Activated CD8-positive, alpha-beta T cell treated with anti-CD3 and anti-CD28 coated beads for 36 hours (primary cell): ENCODE measurements at regions not wholly inside any gene's neighbourhood (a gene's known extent, or its start where the extent isn't known, plus 50 kb on each side); places are given as distances from the start of the nearest gene placed in this dataset.

Experiments used
- ATAC-seq: fragments of 200-7000 bp; cut with Tn5 transposase; one replicate; pipeline ENCODE4 v1.10.0; 2021; ENCODE audit warnings: mild to moderate bottlenecking, moderate library complexity
- CTCF ChIA-PET: fragments of 350-600 bp; sonication (Branson Sonifier 250); formaldehyde crosslinking; loops from one replicate; lab custom pipeline; 2021; ENCODE audit warnings: antibody characterized with exemption; lab: Charles Lee
- POLR2A ChIA-PET: fragments of 350-600 bp; sonication (Branson Sonifier 250); formaldehyde crosslinking; loops from one replicate; lab custom pipeline; 2021; ENCODE audit warnings: antibody characterized with exemption; lab: Charles Lee
- DNase-seq: peaks from one replicate; pipeline ENCODE4 v3.0.0-alpha.2; 2020
- H3K27ac Mint-ChIP-seq: one replicate; pipeline ENCODE4 v1.8.0; 2021; ENCODE audit warnings: mild to moderate bottlenecking, mixed read lengths
- H3K27me3 Mint-ChIP-seq: one replicate; pipeline ENCODE4 v1.8.0; 2021; ENCODE audit warnings: mixed read lengths
- H3K36me3 Mint-ChIP-seq: one replicate; pipeline ENCODE4 v1.8.0; 2021; ENCODE audit warnings: low read depth, mixed read lengths
- H3K4me1 Mint-ChIP-seq: one replicate; pipeline ENCODE4 v1.8.0; 2021; ENCODE audit warnings: low read depth, mixed read lengths
- H3K4me3 Mint-ChIP-seq: one replicate; pipeline ENCODE4 v1.8.0; 2021; ENCODE audit warnings: mild to moderate bottlenecking, moderate library complexity, mixed read lengths
- H3K9me3 Mint-ChIP-seq: one replicate; pipeline ENCODE4 v1.8.0; 2021; ENCODE audit warnings: mixed read lengths
- intact Hi-C: fragments of 100-400 bp; cut with micrococcal nuclease; formaldehyde crosslinking; loops from one replicate; pipeline ENCODE4 v1.10.0; 2022
- TF ChIP-seq, protein P1 (sequence below): fragments of 200-600 bp; IDR thresholded peaks from one replicate; pipeline ENCODE4 v1.8.0; 2022; ENCODE audit warnings: antibody characterized with exemption, mild to moderate bottlenecking

- ChIA-PET CTCF (no interaction called here), POLR2A (no interaction called here)
- Mint-ChIP-seq H3K27ac (no peak overlapping the region), H3K4me3 (no peak overlapping the region), H3K27me3 (no peaks in the 10 kb centered on the region), H3K4me1 (no peaks in the 10 kb centered on the region), H3K36me3 (no peaks in the 10 kb centered on the region), H3K9me3 (peaks cover 6% of the 10 kb centered on the region)
- DNase-seq = no peak
- intact Hi-C loops = no loop called here
- TF ChIP-seq, protein P1, sequence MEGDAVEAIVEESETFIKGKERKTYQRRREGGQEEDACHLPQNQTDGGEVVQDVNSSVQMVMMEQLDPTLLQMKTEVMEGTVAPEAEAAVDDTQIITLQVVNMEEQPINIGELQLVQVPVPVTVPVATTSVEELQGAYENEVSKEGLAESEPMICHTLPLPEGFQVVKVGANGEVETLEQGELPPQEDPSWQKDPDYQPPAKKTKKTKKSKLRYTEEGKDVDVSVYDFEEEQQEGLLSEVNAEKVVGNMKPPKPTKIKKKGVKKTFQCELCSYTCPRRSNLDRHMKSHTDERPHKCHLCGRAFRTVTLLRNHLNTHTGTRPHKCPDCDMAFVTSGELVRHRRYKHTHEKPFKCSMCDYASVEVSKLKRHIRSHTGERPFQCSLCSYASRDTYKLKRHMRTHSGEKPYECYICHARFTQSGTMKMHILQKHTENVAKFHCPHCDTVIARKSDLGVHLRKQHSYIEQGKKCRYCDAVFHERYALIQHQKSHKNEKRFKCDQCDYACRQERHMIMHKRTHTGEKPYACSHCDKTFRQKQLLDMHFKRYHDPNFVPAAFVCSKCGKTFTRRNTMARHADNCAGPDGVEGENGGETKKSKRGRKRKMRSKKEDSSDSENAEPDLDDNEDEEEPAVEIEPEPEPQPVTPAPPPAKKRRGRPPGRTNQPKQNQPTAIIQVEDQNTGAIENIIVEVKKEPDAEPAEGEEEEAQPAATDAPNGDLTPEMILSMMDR = no peak
- no peak for ATAC-seq
These were observed 1632.0 kb downstream of the PCDH9 start for GRCh38 chr13:65597839-65598818.

DNA sequence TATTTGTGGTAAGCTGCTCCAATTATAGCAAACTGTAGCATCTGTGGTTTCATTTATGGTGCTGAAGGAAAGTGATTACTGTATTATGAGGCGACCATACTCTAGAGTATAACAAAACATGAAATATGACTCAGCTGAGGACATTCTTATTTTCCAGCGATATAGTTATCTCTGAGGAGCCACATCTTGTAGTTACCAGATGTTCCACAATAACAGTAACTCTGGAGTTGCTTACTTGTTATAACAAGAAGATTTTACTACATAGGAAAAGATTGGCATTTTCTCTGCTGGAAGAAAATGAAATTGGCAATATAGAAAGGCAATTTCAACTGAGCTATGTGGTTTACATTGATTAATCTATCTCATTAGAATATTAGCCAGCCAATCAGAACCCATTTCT is 1634.2 kb downstream of the PCDH9 start:
- H3K9me3 Mint-ChIP-seq = peaks cover 3% of the 10 kb centered on the region
- no peak for DNase-seq
- H3K4me1 Mint-ChIP-seq = no peaks in the 10 kb centered on the region
- no peak overlapping the region for H3K4me3 Mint-ChIP-seq
- no peaks in the 10 kb centered on the region for H3K27me3 Mint-ChIP-seq
- no peak for ATAC-seq
- no peak overlapping the region for H3K27ac Mint-ChIP-seq
- ChIA-PET POLR2A (no interaction called here), CTCF (interaction anchor here (1.1 kb wide), 1 partner anchor 9 kb away, joined by 3 read pairs; no protein-coding TSS in a partner anchor)
- TF ChIP-seq, protein P1 = no peak
- intact Hi-C loops = no loop called here
- H3K36me3 Mint-ChIP-seq = no peaks in the 10 kb centered on the region

- no peaks in the 10 kb centered on the region for H3K4me1 Mint-ChIP-seq
- ChIA-PET POLR2A (no interaction called here), CTCF (no interaction called here)
- H3K27ac Mint-ChIP-seq = no peak overlapping the region
- ATAC-seq (no peak), DNase-seq (no peak)
- no peaks in the 10 kb centered on the region for H3K36me3 Mint-ChIP-seq
- peaks cover 10% of the 10 kb centered on the region for H3K9me3 Mint-ChIP-seq
- H3K27me3 Mint-ChIP-seq = no peaks in the 10 kb centered on the region
- TF ChIP-seq, protein P1 = no peak
- intact Hi-C loops = no loop called here
- H3K4me3 Mint-ChIP-seq = no peak overlapping the region
These were observed 1635.8 kb downstream of the PCDH9 start for GRCh38 chr13:65594298-65594781.

DNA sequence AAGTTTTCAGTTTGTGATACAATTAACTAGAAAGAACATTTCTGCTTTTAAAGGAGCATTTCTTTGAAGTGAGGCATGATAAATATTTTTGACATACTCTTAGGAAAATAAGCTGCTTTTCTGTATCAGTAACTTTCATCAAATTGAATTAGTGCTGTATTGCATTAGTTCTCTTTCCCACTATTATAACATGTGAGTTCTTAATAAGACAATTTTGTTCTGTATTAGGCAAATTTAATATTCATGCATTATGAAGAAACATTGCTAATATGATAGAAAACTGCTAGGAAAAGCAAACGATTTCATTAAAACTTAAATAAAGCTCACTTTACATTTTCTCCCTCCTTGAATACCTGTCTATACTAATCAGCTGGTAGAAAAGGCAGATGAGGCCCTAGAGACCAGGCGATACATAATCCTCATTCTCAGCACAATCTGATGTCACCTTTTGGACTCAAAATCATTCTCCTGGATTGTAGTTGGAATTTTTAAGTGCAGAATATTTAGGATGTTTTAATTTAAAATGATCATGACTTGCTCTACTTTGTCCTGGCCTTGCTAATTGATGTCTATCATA is 1636.8 kb downstream of the PCDH9 start:
- Mint-ChIP-seq H3K27me3 (no peaks in the 10 kb centered on the region), H3K9me3 (peaks cover 12% of the 10 kb centered on the region), H3K36me3 (no peaks in the 10 kb centered on the region), H3K27ac (no peak overlapping the region), H3K4me1 (no peaks in the 10 kb centered on the region), H3K4me3 (no peak overlapping the region)
- ChIA-PET POLR2A (no interaction called here), CTCF (interaction anchor here (0.6 kb wide), 1 partner anchor 478 kb away, joined by 3 read pairs; no protein-coding TSS in a partner anchor)
- no peak for ATAC-seq
- TF ChIP-seq, protein P1 = no peak
- DNase-seq = no peak
- intact Hi-C loops = no loop called here

DNA sequence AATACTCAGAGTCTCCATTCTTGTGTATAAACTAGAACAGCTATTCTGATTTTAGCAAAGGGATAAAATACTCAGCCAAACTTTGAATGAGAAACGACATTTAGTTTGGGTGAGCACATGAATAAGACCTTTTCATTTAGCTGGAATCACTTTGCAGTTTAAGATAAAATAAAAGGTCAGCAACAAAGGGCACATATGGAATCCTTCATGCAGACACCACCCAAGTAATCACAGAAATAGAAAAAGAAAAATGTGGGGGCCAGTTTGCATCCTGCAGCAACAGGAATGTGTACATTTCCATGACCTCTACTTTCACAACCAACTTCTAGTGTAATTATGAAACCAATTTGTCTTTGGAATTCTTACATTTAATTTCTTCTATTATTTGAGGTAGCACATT is 1637.4 kb downstream of the PCDH9 start:
- no peak for DNase-seq
- Mint-ChIP-seq H3K27me3 (no peaks in the 10 kb centered on the region), H3K4me3 (no peak overlapping the region), H3K9me3 (peaks cover 19% of the 10 kb centered on the region), H3K36me3 (no peaks in the 10 kb centered on the region), H3K4me1 (no peaks in the 10 kb centered on the region), H3K27ac (no peak overlapping the region)
- TF ChIP-seq, protein P1 = no peak
- no peak for ATAC-seq
- CTCF ChIA-PET = no interaction called here
- POLR2A ChIA-PET = no interaction called here
- intact Hi-C loops = no loop called here
